GM10248 (cell line): ENCODE measurements at regions not wholly inside any gene's neighbourhood (a gene's known extent, or its start where the extent isn't known, plus 50 kb on each side); places are given as distances from the start of the nearest gene placed in this dataset.

Experiments
- CTCF ChIA-PET: fragments of 300-600 bp; sonication (Branson Sonifier 250); formaldehyde crosslinking; extraction: SDS; loops from one replicate; lab custom pipeline; 2021; ENCODE audit warnings: antibody characterized with exemption; lab: Yijun Ruan, JAX
- POLR2A ChIA-PET: fragments of 350-650 bp; sonication (Branson Sonifier 250); formaldehyde crosslinking; extraction: SDS; loops from one replicate; lab custom pipeline; 2020; ENCODE audit warnings: antibody characterized with exemption; lab: Yijun Ruan, JAX
- DNase-seq: peaks from one replicate; pipeline ENCODE4 v3.0.0; 2012; ENCODE audit errors: extremely low spot score
- CTCF ChIP-seq: IDR thresholded peaks from 2 replicates; pipeline ENCODE4 v1.5.1; 2012; ENCODE audit warnings: mild to moderate bottlenecking, low read depth; ENCODE audit errors: extremely low read depth, missing control alignments, control extremely low read depth

GRCh38 chr10:43939389-43939938 is 290.8 kb upstream of the ZNF32 start:
- TF ChIP-seq CTCF = no peak
- DNase-seq = no peak
- POLR2A ChIA-PET = no interaction called here
- CTCF ChIA-PET = interaction anchor here (1.2 kb wide), 1 partner anchor 9 kb away, joined by 3 read pairs; no protein-coding TSS in a partner anchor

GRCh38 chr10:43938810-43939209 is 290.1 kb upstream of the ZNF32 start:
- ChIA-PET POLR2A (no interaction called here), CTCF (no interaction called here)
- DNase-seq = no peak
- no peak for TF ChIP-seq CTCF

GRCh38 chr10:43931308-43931930 is 282.7 kb upstream of the ZNF32 start:
- DNase-seq = no peak
- POLR2A ChIA-PET = no interaction called here
- TF ChIP-seq CTCF = no peak

GRCh38 chr10:43930777-43931176 is 282.1 kb upstream of the ZNF32 start:
- CTCF ChIA-PET = interaction anchor here (0.9 kb wide), 1 partner anchor 9 kb away, joined by 3 read pairs; no protein-coding TSS in a partner anchor
- POLR2A ChIA-PET = no interaction called here
- TF ChIP-seq CTCF = no peak
- no peak for DNase-seq

More at GRCh38 chr10:43931308-43931930, 282.7 kb upstream of the ZNF32 start:
- CTCF ChIA-PET = no interaction called here

- POLR2A ChIA-PET = no interaction called here
- no peak for TF ChIP-seq CTCF
- CTCF ChIA-PET = interaction anchor here (0.9 kb wide), 1 partner anchor 10 kb away, joined by 3 read pairs; no protein-coding TSS in a partner anchor
- DNase-seq = no peak
These were observed 281.6 kb upstream of the ZNF32 start for GRCh38 chr10:43930243-43930642.

- TF ChIP-seq CTCF = no peak
- DNase-seq = no peak
- ChIA-PET CTCF (no interaction called here), POLR2A (no interaction called here)
These were observed 280.4 kb upstream of the ZNF32 start for GRCh38 chr10:43929122-43929521.
